HG03354 (cell line): ENCODE measurements at regions not wholly inside any gene's neighbourhood (a gene's known extent, or its start where the extent isn't known, plus 50 kb on each side); places are given as distances from the start of the nearest gene placed in this dataset.
A peak's percentile ranks its signal among the peaks of the same experiment; 100 is the strongest.

Experiments
- ATAC-seq: cut with Tn5 transposase; IDR thresholded peaks from one replicate; pipeline ENCODE4 v1.9.1; 2021; ENCODE audit warnings: mild to moderate bottlenecking; ENCODE audit not compliant: unreplicated experiment, poor library complexity, severe bottlenecking

DNA sequence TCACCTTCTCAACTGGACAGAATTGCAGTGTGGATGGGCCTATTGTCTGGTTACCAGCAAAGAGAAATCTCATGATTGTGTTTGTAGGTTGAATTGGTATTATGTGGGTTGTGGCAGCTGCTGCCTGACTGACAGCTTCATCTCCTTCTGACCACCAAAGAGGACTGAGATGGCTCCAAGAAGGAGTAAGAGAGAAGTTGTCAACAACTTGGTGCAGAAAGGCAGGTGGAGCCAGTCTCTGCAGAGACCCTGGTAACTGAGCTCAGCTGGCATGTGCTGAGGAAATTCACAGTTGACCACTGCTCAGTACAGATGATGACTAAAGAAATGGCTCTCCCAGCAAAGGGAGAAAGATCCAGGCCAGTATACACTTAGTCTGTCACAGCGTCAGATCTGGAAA, 240.0 kb upstream of the AMIGO2 start:
- ATAC-seq: no peak

- ATAC-seq: no peak
Observed at GRCh38 chr12:47318963-47319362, 239.2 kb upstream of the AMIGO2 start.

DNA sequence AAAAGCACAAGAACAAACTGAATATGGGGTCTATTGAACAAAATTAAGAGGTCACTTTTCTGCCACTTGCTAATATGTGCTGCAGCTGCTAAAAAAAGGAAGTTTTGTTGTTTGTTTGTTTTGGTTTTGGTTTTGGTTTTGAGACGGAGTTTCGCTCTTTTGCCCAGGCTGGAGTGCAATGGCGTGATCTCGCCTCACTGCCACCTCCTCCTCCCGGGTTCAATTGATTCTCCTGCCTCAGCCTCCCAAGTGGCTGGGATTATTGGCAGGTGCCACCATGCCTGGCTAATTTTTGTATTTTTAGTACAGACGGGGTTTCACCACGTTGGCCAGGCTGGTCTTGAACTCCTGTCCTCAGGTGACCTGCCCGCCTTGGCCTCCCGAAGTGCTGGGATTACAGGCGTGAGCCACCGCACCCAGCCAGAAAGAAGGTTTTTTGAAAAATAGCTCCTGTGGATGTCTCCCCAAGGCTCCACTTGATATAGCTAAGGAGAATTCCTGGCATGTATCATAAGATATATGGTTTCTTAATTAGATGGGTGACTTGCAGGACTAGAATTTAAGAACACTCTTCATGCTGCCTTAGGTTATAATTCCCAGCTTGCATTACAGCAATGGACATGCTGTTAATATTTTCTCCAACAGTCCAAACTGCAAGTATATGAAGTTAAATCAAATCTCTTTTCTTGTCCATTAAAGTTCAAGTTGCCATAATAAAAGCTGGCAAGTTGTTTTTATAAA, 237.6 kb upstream of the AMIGO2 start:
- peak; percentile 64 for ATAC-seq

DNA sequence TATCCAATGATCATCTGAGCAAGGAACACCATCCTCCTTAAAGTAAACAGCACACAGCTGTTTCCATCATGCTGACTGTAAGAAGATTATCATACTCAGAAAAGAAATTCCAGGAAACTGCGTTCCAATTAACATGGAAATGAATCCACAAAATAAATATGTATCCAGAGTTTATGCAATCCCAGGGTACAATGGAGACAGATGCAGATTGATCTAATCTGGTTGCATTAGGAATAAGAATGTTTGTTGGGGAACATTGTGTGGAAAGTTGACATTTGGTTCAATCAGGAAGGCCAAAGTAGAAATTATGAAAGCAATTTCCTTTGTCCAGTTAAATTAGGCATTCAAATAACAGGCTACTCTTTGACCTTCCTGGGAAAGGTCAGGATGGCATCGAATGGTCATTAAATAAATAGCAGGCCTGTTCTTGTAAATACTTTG, 236.9 kb upstream of the AMIGO2 start:
- no peak for ATAC-seq

GRCh38 chr12:47314996-47315395, 235.2 kb upstream of the AMIGO2 start:
- ATAC-seq: no peak

DNA sequence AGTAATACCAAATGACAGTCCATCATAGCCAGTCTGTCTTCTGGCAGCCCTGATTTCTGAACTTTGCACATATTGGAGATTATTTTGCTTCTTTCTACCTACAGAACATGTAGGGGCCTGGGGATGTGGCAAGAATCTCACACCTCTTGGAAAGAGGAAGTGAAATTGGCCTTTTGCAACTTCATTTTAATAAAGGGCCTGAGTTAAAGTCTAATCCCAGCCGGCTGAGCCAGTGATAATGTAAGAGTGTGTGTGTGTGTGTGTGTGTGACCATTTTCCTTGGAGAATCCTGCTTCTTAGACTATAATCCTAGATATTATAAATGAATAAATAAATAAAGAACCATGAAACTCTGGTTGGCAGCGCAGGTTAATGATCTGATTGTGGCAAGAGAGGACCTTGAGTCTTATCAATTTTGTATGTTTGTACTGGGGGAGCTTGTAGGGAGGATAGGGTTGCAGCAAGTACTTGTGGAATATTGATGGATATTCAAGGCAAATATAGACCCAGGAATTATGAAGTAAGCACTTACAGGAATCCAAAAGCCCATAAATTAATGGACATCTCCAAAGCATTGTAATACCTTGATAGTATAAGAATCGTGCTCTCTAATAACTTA, 233.2 kb upstream of the AMIGO2 start:
- peak; percentile 95 for ATAC-seq

GRCh38 chr12:47312147-47312546, 232.4 kb upstream of the AMIGO2 start:
- no peak for ATAC-seq

GRCh38 chr12:47311568-47311967, 231.8 kb upstream of the AMIGO2 start:
- no peak for ATAC-seq

- ATAC-seq: no peak
Observed at GRCh38 chr12:47311010-47311409, 231.3 kb upstream of the AMIGO2 start.

DNA sequence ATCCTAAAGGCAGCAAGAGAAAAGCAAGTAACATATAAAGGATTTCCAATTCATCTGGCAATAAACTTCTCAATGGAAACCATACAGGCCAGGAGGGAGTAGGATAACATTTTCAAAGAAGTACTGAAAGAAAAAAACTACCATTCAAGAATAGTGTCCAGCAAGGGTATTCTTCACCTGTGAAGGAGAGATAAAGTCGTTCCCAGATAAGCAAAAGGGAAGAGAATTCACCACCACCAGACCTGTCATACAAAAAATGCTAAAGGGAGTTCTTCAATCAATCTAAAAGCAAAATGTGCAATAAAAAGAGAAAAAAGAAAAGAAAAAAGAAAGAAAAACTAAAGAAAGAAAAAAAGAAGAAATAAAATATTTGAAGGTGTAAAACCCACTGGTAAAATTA, 228.9 kb upstream of the AMIGO2 start:
- no peak for ATAC-seq

- ATAC-seq: peak; percentile 86
Observed at GRCh38 chr12:47307680-47308399, 228.1 kb upstream of the AMIGO2 start.

DNA sequence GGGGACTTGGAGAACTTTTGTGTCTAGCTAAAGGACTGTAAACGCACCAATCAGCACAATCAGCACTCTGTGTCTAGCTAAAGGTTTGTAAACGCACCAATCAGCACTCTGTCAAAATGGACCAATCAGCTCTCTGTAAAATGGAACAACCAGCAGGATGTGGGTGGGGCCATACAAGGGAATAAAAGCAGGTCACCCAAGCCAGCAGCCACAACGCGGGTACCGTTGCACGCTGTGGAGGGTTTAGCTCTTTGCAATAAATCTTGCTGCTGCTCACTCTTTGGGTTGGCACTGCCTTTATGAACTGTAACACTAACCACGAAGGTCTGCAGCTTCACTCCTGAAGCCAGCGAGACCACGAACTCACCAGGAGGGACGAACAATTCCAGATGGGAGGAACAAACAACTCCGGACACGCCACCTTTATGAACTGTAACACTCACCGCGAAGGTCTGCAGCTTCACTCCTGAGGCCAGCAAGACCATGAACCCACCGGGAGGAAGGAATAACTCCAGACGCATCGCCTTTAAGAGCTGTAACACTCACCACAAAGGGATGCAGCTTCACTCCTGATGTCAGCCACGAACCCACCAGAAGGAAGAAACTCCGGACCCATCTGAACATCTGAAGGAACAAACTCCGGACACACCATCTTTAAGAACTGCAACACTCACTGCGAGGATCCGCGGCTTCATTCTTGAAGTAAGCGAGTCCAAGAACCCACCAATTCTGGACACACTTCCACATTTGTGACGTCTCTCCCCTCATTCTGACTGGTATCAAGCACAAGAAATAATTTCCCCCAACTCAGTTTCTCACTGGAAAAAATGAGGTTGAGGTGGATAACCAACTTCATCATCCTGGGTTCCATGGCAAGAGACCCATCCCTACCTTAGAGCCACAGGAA, 227.3 kb upstream of the AMIGO2 start:
- ATAC-seq: peak; percentile 38

GRCh38 chr12:47306130-47306529, 226.4 kb upstream of the AMIGO2 start:
- ATAC-seq: no peak

- no peak for ATAC-seq
Observed at GRCh38 chr12:47305464-47305863, 225.7 kb upstream of the AMIGO2 start.

DNA sequence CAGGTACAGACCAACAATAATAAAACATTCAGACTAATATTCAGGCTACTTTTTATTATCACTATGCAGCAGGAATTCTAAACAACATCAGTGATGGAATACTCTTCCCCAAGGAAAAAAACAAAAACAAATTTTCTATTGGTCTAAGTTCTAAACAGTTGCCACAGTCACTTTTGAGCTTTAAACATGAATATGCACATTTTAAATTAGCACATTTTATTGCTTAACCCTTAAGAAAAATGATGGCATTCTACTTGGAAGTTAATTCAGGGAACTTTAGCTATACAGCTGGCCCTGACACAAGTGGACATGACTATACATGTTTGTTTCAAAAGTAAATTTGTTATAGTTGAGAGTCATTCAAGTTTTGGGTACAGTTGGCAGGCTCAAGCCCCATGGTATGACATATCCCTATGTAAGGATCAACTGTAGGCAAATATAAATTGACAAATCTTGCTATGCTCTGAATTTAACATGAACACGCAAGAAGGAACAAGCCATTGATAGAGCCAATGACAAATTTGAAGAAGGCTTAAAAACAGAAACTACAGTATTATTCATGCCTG, 224.3 kb upstream of the AMIGO2 start:
- ATAC-seq: no peak

DNA sequence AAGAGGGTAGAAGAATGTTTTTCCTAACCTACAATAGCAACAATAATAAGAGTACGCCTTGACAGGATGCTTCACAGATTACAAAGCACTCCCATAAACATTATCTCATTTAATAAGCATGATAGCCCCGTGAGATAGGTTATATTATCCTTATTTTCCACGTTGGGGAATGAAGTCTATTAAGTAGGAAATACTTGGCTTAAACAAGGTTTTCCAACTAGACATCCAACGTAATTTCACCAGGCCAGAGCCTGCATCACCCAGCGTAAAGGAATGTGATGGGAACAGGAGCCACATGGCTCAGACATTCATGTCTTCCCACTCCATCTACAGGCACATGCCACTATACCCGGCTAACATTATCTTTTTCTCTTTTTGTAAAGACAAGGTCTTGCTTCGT, 223.4 kb upstream of the AMIGO2 start:
- no peak for ATAC-seq

DNA sequence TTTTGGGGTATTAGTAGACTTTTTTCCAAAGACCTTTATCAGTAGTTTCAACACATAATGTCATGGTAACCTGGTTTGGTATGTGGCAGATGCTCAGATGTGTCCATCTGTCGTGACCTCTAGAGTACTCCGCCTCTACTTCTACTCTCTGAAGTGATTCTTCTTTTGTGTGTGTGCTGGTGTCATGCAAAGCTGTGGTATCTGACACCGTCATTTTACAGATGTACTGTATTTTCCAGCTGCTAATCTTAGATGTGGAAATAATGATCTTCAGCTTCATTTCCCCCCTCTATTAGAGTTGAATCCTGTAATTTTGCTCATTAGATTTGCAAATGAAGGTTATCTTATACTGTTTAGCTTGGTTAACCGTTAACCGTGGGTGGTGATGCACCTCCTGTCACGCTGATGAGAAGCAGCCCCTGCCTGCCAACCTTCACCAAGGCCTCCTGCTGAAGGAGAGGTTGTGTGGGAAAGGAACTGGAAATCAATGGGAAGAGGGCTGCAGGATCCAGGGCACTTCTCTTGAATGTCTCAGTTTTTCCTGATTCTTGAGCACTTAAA, 222.4 kb upstream of the AMIGO2 start:
- peak; percentile 97 for ATAC-seq

- no peak for ATAC-seq
Observed at GRCh38 chr12:47299586-47299985, 219.8 kb upstream of the AMIGO2 start.

GRCh38 chr12:47297993-47298392, 218.2 kb upstream of the AMIGO2 start:
- ATAC-seq: no peak
